ENCODE measurements at regions not wholly inside any gene's neighbourhood (a gene's known extent, or its start where the extent isn't known, plus 50 kb on each side); places are given as distances from the start of the nearest gene placed in this dataset.

GRCh38 chr18:22080035-22080434 is 89.4 kb upstream of the GATA6 start:
- CTCF ChIA-PET: no interaction called here

DNA sequence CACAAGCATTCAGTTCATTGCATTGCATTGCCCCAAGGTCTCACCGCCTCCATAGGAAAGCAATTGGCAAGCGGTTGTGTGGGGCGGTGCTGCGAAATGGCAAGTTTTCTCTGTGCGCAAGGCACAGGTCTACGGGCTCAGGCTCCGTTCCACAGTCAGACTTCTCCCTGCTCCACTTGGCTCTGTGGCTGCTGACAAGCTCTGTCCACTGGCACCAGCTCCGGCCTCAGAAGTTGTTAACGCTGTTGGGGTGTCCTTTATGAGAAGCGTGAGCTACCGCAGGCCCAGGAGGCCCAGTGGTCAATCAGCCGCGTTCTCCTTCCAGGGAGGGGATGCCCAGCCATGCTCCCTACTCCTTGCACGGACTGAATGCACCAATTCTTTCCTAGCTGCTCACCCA is 87.0 kb upstream of the GATA6 start:
- TF ChIP-seq CTCF (conservative IDR thresholded peaks at IDR 0.05; ENCODE audit: low read depth, low read length) (no peak), EZH2 (IDR thresholded peaks at IDR 0.05; ENCODE audit: borderline replicate concordance, low read depth, low read length, poor library complexity, severe bottlenecking) (no peak)
- Histone ChIP-seq H3K4me3 (ENCODE audit: low read depth, low read length, poor library complexity, severe bottlenecking) (no peak overlapping the region), H3K27ac (ENCODE audit: low read depth, low read length, poor library complexity, severe bottlenecking) (no peak overlapping the region), H3K9me3 (ENCODE audit: low read depth, low read length, poor library complexity, severe bottlenecking) (no peaks in the 10 kb centered on the region), H3K36me3 (ENCODE audit: insufficient read depth, low read length, poor library complexity, severe bottlenecking) (no peaks in the 10 kb centered on the region), H3K4me1 (ENCODE audit: insufficient read depth, low read length, poor library complexity, severe bottlenecking) (no peaks in the 10 kb centered on the region), H3K27me3 (replicated peaks; ENCODE audit: insufficient read depth, low read depth, low read length, poor library complexity) (no peaks in the 10 kb centered on the region)
- ChIA-PET POLR2A (ENCODE audit: low non-redundant PET) (no interaction called here), CTCF (no interaction called here)
- BruUV-seq (replicated peaks): no TSS peak
- intact Hi-C loops (cut with micrococcal nuclease; ENCODE audit: unreplicated experiment): no loop called here
- no peak for DNase-seq (ENCODE audit: low spot score)

More at GRCh38 chr18:22080035-22080434, 89.4 kb upstream of the GATA6 start:
- no peaks in the 10 kb centered on the region for H3K4me1 ChIP-seq (ENCODE audit: insufficient read depth, low read length, poor library complexity, severe bottlenecking)
- POLR2A ChIA-PET (ENCODE audit: low non-redundant PET): no interaction called here
- no peaks in the 10 kb centered on the region for H3K36me3 ChIP-seq (ENCODE audit: insufficient read depth, low read length, poor library complexity, severe bottlenecking)
- TF ChIP-seq EZH2 (IDR thresholded peaks at IDR 0.05; ENCODE audit: borderline replicate concordance, low read depth, low read length, poor library complexity, severe bottlenecking) (no peak), CTCF (conservative IDR thresholded peaks at IDR 0.05; ENCODE audit: low read depth, low read length) (no peak)
- BruUV-seq (replicated peaks): no TSS peak
- H3K4me3 ChIP-seq (ENCODE audit: low read depth, low read length, poor library complexity, severe bottlenecking): no peak overlapping the region
- DNase-seq (ENCODE audit: low spot score): no peak
- H3K9me3 ChIP-seq (ENCODE audit: low read depth, low read length, poor library complexity, severe bottlenecking): no peaks in the 10 kb centered on the region
- H3K27me3 ChIP-seq (replicated peaks; ENCODE audit: insufficient read depth, low read depth, low read length, poor library complexity): no peaks in the 10 kb centered on the region
- intact Hi-C loops (cut with micrococcal nuclease; ENCODE audit: unreplicated experiment): no loop called here
- H3K27ac ChIP-seq (ENCODE audit: low read depth, low read length, poor library complexity, severe bottlenecking): no peak overlapping the region

- Histone ChIP-seq H3K36me3 (ENCODE audit: insufficient read depth, low read length, poor library complexity, severe bottlenecking) (no peaks in the 10 kb centered on the region), H3K9me3 (ENCODE audit: low read depth, low read length, poor library complexity, severe bottlenecking) (no peaks in the 10 kb centered on the region), H3K4me1 (ENCODE audit: insufficient read depth, low read length, poor library complexity, severe bottlenecking) (peaks cover 3% of the 10 kb centered on the region), H3K27me3 (replicated peaks; ENCODE audit: insufficient read depth, low read depth, low read length, poor library complexity) (no peaks in the 10 kb centered on the region), H3K4me3 (ENCODE audit: low read depth, low read length, poor library complexity, severe bottlenecking) (no peak overlapping the region), H3K27ac (ENCODE audit: low read depth, low read length, poor library complexity, severe bottlenecking) (no peak overlapping the region)
- intact Hi-C loops (cut with micrococcal nuclease; ENCODE audit: unreplicated experiment): no loop called here
- TF ChIP-seq CTCF (conservative IDR thresholded peaks at IDR 0.05; ENCODE audit: low read depth, low read length): no peak
- TF ChIP-seq EZH2 (IDR thresholded peaks at IDR 0.05; ENCODE audit: borderline replicate concordance, low read depth, low read length, poor library complexity, severe bottlenecking): no peak
- POLR2A ChIA-PET (ENCODE audit: low non-redundant PET): no interaction called here
- CTCF ChIA-PET: no interaction called here
- DNase-seq (ENCODE audit: low spot score): no peak
- BruUV-seq (replicated peaks): no TSS peak
Measured at GRCh38 chr18:22084547-22084946, 84.8 kb upstream of the GATA6 start.

All from A673 (cell line).